Lower leg skin (tissue), 4 donors: ENCODE measurements at regions not wholly inside any gene's neighbourhood (a gene's known extent, or its start where the extent isn't known, plus 50 kb on each side); places are given as distances from the start of the nearest gene placed in this dataset.

Source experiments
- DNase-seq, 2 donors: peaks; one replicate each; pipeline ENCODE4 v3.0.0-alpha.2; 2019; ENCODE audit warnings: low spot score in 2 of 2
- H3K4me3 ChIP-seq: fragments of 200-600 bp; sonication (generic); 2 replicates; pipeline ENCODE4 v1.5.1; 2017; ENCODE audit warnings: mild to moderate bottlenecking, low read depth; ENCODE audit not compliant: poor library complexity, severe bottlenecking
- POLR2A ChIP-seq, 2 donors: fragments of 450-650 bp; IDR thresholded peaks; one replicate each; pipeline ENCODE4 v1.6.1; 2016 to 2017; ENCODE audit warnings: antibody characterized with exemption in 2 of 2, mild to moderate bottlenecking in 1 of 2, moderate library complexity in 1 of 2
- WGBS, 2 donors: methylation state at CpG; one replicate each; pipeline ENCODE4 v1.1.5; 2018; 5-methylcytosine and 5-hydroxymethylcytosine counted together
- intact Hi-C: fragments of 100-400 bp; cut with DNase I; formaldehyde crosslinking; loops from one replicate; pipeline ENCODE4 v1.15.0; 2023; ENCODE audit warnings: low total_unique reads
- TF ChIP-seq, protein P1 (sequence below), 3 donors: fragments of 450-650 bp; IDR thresholded peaks; one replicate each; pipeline ENCODE4 v1.5.1; 2016; ENCODE audit warnings: antibody characterized with exemption in 3 of 3, mild to moderate bottlenecking in 3 of 3, moderate library complexity in 2 of 3

- H3K4me3 ChIP-seq: no peak overlapping the region
- TF ChIP-seq, protein P1, sequence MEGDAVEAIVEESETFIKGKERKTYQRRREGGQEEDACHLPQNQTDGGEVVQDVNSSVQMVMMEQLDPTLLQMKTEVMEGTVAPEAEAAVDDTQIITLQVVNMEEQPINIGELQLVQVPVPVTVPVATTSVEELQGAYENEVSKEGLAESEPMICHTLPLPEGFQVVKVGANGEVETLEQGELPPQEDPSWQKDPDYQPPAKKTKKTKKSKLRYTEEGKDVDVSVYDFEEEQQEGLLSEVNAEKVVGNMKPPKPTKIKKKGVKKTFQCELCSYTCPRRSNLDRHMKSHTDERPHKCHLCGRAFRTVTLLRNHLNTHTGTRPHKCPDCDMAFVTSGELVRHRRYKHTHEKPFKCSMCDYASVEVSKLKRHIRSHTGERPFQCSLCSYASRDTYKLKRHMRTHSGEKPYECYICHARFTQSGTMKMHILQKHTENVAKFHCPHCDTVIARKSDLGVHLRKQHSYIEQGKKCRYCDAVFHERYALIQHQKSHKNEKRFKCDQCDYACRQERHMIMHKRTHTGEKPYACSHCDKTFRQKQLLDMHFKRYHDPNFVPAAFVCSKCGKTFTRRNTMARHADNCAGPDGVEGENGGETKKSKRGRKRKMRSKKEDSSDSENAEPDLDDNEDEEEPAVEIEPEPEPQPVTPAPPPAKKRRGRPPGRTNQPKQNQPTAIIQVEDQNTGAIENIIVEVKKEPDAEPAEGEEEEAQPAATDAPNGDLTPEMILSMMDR (IDR thresholded peaks at IDR 0.05): no peak
- no peak for TF ChIP-seq POLR2A (IDR thresholded peaks at IDR 0.05)
- intact Hi-C loops: no loop called here
- no peak for DNase-seq
- 0 to 48% methylated on average over 1 of the region's 1 CpG for WGBS, 2 donors
Observed at GRCh38 chr16:65271996-65272395, 150.1 kb upstream of the CDH11 start.

GRCh38 chr16:65268331-65268730, 146.5 kb upstream of the CDH11 start:
- intact Hi-C loops: no loop called here
- H3K4me3 ChIP-seq: no peak overlapping the region
- TF ChIP-seq, protein P1 (IDR thresholded peaks at IDR 0.05): no peak
- no peak for TF ChIP-seq POLR2A (IDR thresholded peaks at IDR 0.05)
- WGBS, 2 donors: 65 to 86% methylated on average over 1 of the region's 1 CpG
- DNase-seq: no peak

DNA sequence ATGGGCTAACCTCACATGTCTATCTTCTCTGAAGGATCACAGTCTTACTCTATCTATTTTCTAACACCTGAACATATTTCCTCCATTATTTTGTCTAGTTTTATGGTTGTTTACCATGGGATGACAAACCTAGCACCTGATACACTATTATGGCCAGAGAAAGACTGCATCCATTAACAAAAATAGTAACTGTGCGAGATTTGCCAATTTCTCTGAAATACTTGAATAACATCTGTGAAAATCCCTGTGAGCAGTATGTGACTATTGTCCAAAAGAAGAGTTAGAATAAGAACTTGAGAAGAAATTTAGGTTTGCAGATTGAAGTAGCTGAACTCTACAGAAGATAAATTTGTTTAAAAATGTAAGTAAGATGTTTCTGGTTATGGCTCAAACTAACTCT, 142.0 kb upstream of the CDH11 start:
- no peak for DNase-seq
- WGBS, 2 donors: 93 to 97% methylated on average over 1 of the region's 1 CpG
- no peak overlapping the region for H3K4me3 ChIP-seq
- intact Hi-C loops: no loop called here
- TF ChIP-seq POLR2A (IDR thresholded peaks at IDR 0.05): no peak
- TF ChIP-seq, protein P1 (IDR thresholded peaks at IDR 0.05): no peak

GRCh38 chr16:65260746-65261145, 138.9 kb upstream of the CDH11 start:
- 63 to 64% methylated on average over 1 of the region's 1 CpG for WGBS, 2 donors
- no peak for TF ChIP-seq POLR2A (IDR thresholded peaks at IDR 0.05)
- TF ChIP-seq, protein P1 (IDR thresholded peaks at IDR 0.05): no peak
- intact Hi-C loops: no loop called here
- H3K4me3 ChIP-seq: no peak overlapping the region
- no peak for DNase-seq

DNA sequence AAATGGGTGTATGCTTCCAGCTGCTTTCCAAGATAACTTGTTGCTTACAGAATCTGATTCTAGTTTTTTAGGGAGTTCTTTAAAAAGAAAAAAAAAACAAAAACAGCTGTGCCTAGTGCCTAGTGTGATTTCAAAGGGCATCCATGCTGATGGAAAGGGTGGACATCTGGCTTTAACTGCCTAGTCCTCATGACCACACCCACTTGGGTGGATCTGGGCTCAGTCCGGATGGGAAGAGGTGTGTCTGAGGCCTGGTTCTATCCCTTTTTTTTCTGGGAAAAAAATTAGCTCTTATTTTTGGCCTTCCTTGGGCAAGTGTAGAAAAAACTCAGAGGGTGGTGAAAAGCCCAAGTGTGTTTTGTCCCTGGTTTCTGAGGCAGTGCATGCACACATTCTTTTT, 132.3 kb upstream of the CDH11 start:
- no peak for DNase-seq
- TF ChIP-seq, protein P1 (IDR thresholded peaks at IDR 0.05): no peak
- TF ChIP-seq POLR2A (IDR thresholded peaks at IDR 0.05): no peak
- intact Hi-C loops: no loop called here
- H3K4me3 ChIP-seq: no peak overlapping the region
- WGBS, 2 donors: 30 to 33% methylated on average over 1 of the region's 1 CpG

- intact Hi-C loops: no loop called here
- no peak overlapping the region for H3K4me3 ChIP-seq
- no peak for TF ChIP-seq POLR2A (IDR thresholded peaks at IDR 0.05)
- DNase-seq: peak; percentile 20 to 84
- WGBS, 2 donors: 17 to 18% methylated on average over 8 of the region's 8 CpGs
Observed at GRCh38 chr16:65249768-65250167, 127.9 kb upstream of the CDH11 start.
